Karpas-422 (cell line): ENCODE measurements at regions not wholly inside any gene's neighbourhood (a gene's known extent, or its start where the extent isn't known, plus 50 kb on each side); places are given as distances from the start of the nearest gene placed in this dataset.

ENCODE experiments used
- DNase-seq: peaks from one replicate; pipeline ENCODE4 v3.0.0-alpha.2; 2015
- H2AFZ ChIP-seq: fragments of 200-600 bp; sonication (generic); 2 replicates; pipeline ENCODE4 v1.6.1; 2014; ENCODE audit warnings: antibody characterized with exemption, low read length, mixed read lengths
- H3K27ac ChIP-seq: fragments of 200-600 bp; sonication (generic); 2 replicates; pipeline ENCODE4 v1.5.1; 2014; ENCODE audit warnings: mild to moderate bottlenecking, low read length, moderate library complexity
- H3K27me3 ChIP-seq: fragments of 200-600 bp; sonication (generic); 2 replicates; pipeline ENCODE4 v1.6.1; 2014; ENCODE audit warnings: low read length, mixed read lengths
- H3K36me3 ChIP-seq: fragments of 200-600 bp; sonication (generic); 2 replicates; pipeline ENCODE4 v1.6.1; 2014; ENCODE audit warnings: low read length, mixed read lengths; ENCODE audit not compliant: insufficient read depth
- H3K4me1 ChIP-seq: fragments of 200-600 bp; sonication (generic); 2 replicates; pipeline ENCODE4 v1.6.1; 2014; ENCODE audit warnings: mild to moderate bottlenecking, low read length, mixed read lengths
- H3K4me2 ChIP-seq: fragments of 200-600 bp; sonication (generic); 2 replicates; pipeline ENCODE4 v1.6.1; 2014; ENCODE audit warnings: low read length, low read depth, mild to moderate bottlenecking; ENCODE audit not compliant: poor library complexity, severe bottlenecking
- H3K4me3 ChIP-seq: fragments of 200-600 bp; sonication (generic); 2 replicates; pipeline ENCODE4 v1.5.1; 2014; ENCODE audit warnings: mild to moderate bottlenecking, antibody characterized with exemption, low read length, mixed read lengths
- H3K79me2 ChIP-seq: fragments of 200-600 bp; sonication (generic); 2 replicates; pipeline ENCODE4 v1.6.1; 2014; ENCODE audit warnings: mild to moderate bottlenecking, low read length, mixed read lengths
- H3K9ac ChIP-seq: fragments of 200-600 bp; sonication (generic); 2 replicates; pipeline ENCODE4 v1.6.0; 2014; ENCODE audit warnings: low read length
- H3K9me2 ChIP-seq: fragments of 200-600 bp; sonication (generic), shearing (Covaris generic); replicated peaks from 2 replicates; pipeline ENCODE4 v1.6.0; 2014; ENCODE audit warnings: mild to moderate bottlenecking, low read length, moderate library complexity; ENCODE audit not compliant: insufficient read depth
- H3K9me3 ChIP-seq: fragments of 300-700, 200-600 bp; sonication (generic); 2 replicates; pipeline ENCODE4 v1.6.1; 2014; ENCODE audit warnings: low read length, mixed read lengths
- H4K20me1 ChIP-seq: fragments of 200-600 bp; sonication (generic); 2 replicates; pipeline ENCODE4 v1.6.1; 2014; ENCODE audit warnings: mild to moderate bottlenecking, antibody characterized with exemption, low read length, low read depth; ENCODE audit not compliant: insufficient read depth

DNA sequence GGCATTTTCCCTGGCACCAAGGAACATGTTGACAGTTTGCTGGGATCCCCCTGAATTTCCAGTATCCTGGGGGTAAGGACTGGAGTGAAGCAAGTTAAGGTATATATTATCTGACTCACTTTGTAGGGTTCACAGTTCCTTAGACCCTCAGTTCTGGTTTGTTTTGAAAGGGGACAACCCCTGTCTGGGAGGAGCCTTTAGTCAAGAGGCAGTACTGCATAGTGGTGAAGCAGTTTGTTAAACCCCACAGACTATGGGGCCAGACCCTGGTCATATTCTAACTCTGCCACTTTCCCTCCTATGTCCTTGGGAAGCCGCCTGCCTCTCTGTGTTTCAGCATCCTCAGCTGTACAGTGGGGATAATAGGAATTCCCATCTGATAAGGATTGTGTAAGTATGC lies 145.5 kb upstream of the ZFHX3 start:
- no peak overlapping the region for H3K27ac ChIP-seq
- no peak overlapping the region for H3K4me2 ChIP-seq
- no peak for DNase-seq
- H2AFZ ChIP-seq = no peak overlapping the region
- no peak overlapping the region for H3K9ac ChIP-seq
- H3K9me2 ChIP-seq = no peaks in the 10 kb centered on the region
- H4K20me1 ChIP-seq = no peaks in the 10 kb centered on the region
- no peak overlapping the region for H3K4me3 ChIP-seq
- no peaks in the 10 kb centered on the region for H3K27me3 ChIP-seq
- H3K36me3 ChIP-seq = no peaks in the 10 kb centered on the region
- H3K79me2 ChIP-seq = no peaks in the 10 kb centered on the region
- H3K4me1 ChIP-seq = no peaks in the 10 kb centered on the region
- no peaks in the 10 kb centered on the region for H3K9me3 ChIP-seq

DNA sequence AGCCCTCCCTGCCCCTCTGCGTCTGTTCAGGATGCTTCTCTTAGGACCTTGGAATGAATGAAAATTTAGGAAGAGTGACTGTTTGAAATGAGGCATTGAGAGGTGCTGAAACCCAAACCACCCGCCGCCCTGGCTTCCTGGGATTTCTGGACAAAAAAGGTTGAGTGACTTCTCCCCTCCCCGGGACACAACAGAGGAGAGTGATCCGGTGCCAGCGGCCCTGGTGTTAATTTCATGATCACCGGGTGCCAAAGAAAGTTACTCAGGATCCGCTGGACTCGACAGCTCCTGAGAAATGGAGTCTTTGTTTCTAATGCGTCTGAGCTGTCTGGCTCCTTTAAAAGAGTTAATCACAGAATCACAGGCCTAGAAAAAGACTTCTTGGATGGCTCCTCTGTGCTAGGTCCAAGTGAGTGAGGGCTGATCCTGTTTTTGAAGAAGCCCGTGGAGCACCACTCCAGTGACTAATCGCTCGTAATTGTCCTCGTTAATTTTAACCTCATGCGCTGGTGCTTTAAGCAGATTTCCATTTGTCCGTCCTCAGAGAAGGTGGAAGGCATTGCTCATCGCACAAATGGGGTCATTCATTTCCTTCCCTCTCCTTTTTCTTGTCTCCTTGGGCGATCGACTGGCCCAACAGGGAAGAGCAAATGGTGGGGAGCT lies 144.4 kb upstream of the ZFHX3 start:
- H4K20me1 ChIP-seq = no peaks in the 10 kb centered on the region
- DNase-seq = no peak
- H3K4me2 ChIP-seq = no peak overlapping the region

GRCh38 chr16:73191660-73192046 lies 143.7 kb upstream of the ZFHX3 start:
- Histone ChIP-seq H3K4me3 (no peak overlapping the region), H3K27ac (no peak overlapping the region), H2AFZ (no peak overlapping the region), H3K9ac (no peak overlapping the region), H3K4me2 (no peak overlapping the region), H3K36me3 (no peaks in the 10 kb centered on the region), H3K79me2 (no peaks in the 10 kb centered on the region), H4K20me1 (no peaks in the 10 kb centered on the region), H3K27me3 (no peaks in the 10 kb centered on the region), H3K4me1 (no peaks in the 10 kb centered on the region), H3K9me2 (no peaks in the 10 kb centered on the region), H3K9me3 (no peaks in the 10 kb centered on the region)
- no peak for DNase-seq

More for the DNA sequence above, 144.4 kb upstream of the ZFHX3 start:
- Histone ChIP-seq H3K4me3 (no peak overlapping the region), H3K9me2 (no peaks in the 10 kb centered on the region), H3K27me3 (no peaks in the 10 kb centered on the region), H3K9me3 (no peaks in the 10 kb centered on the region), H3K4me1 (no peaks in the 10 kb centered on the region), H3K79me2 (no peaks in the 10 kb centered on the region), H3K9ac (no peak overlapping the region), H3K27ac (no peak overlapping the region), H3K36me3 (no peaks in the 10 kb centered on the region), H2AFZ (no peak overlapping the region)

DNA sequence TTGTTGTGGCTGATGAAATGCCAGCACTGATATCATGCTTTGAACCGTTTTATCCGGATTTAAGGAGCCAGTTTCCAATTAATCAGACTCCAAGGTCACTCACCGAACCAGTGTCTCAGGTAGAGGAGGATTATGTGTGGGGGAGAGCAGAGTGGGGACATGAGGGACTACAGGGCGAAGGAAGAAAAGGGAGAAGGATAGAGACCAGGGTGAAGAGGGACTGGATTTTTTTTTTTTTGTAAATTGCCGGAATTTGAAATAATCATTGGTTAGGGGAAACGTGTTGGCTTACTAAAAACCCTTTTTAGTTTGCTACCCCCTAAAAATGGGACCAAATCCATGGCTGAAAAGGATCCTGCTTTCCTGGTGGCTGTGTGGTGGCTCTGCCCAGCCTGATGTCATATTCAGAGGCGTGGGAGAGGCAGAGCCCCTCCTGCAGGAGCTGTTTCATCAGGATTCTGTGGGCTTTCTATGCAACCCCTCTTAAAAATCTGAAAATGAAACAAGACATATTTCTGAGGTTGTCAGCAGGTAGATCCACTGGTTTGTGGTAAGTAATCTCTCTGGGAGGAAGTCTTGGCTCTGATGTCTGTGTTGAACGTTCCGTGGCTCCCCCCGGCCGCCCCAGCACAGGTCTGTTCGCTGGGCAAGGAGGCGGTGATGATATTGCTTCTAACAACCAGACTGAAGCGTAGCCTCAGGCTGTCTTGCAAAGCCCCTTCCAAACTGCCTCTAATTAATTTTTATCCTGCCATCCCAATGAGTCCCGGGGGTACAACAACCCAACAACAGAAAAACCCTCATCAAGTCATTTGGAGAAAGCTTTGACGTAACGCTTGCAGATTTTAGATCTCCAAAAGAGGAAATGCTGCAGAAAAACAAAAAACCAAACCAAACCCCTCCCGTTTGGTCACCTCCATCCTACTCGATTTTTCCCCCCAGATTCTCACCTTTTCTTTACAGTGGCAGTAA lies 143.0 kb upstream of the ZFHX3 start:
- Histone ChIP-seq H3K4me3 (no peak overlapping the region), H3K79me2 (no peaks in the 10 kb centered on the region), H3K9me2 (no peaks in the 10 kb centered on the region), H3K36me3 (no peaks in the 10 kb centered on the region), H3K9ac (no peak overlapping the region), H3K4me1 (no peaks in the 10 kb centered on the region), H3K4me2 (no peak overlapping the region), H3K9me3 (no peaks in the 10 kb centered on the region), H3K27ac (no peak overlapping the region), H2AFZ (no peak overlapping the region), H4K20me1 (no peaks in the 10 kb centered on the region), H3K27me3 (no peaks in the 10 kb centered on the region)
- DNase-seq = no peak

GRCh38 chr16:73190256-73190655 lies 142.3 kb upstream of the ZFHX3 start:
- Histone ChIP-seq H3K79me2 (no peaks in the 10 kb centered on the region), H3K9me2 (no peaks in the 10 kb centered on the region)

GRCh38 chr16:73189136-73189535 lies 141.2 kb upstream of the ZFHX3 start:
- no peak overlapping the region for H3K4me2 ChIP-seq
- no peaks in the 10 kb centered on the region for H3K27me3 ChIP-seq
- no peak overlapping the region for H3K4me3 ChIP-seq
- no peaks in the 10 kb centered on the region for H4K20me1 ChIP-seq
- H3K36me3 ChIP-seq = no peaks in the 10 kb centered on the region
- no peak overlapping the region for H2AFZ ChIP-seq
- no peaks in the 10 kb centered on the region for H3K9me2 ChIP-seq
- H3K79me2 ChIP-seq = no peaks in the 10 kb centered on the region
- no peaks in the 10 kb centered on the region for H3K9me3 ChIP-seq
- DNase-seq = no peak
- H3K4me1 ChIP-seq = no peaks in the 10 kb centered on the region
- H3K27ac ChIP-seq = no peak overlapping the region
- H3K9ac ChIP-seq = no peak overlapping the region

More at GRCh38 chr16:73190256-73190655, 142.3 kb upstream of the ZFHX3 start:
- no peaks in the 10 kb centered on the region for H3K36me3 ChIP-seq
- no peaks in the 10 kb centered on the region for H3K9me3 ChIP-seq
- no peak overlapping the region for H3K9ac ChIP-seq
- no peak overlapping the region for H3K4me2 ChIP-seq
- H2AFZ ChIP-seq = no peak overlapping the region
- no peak overlapping the region for H3K27ac ChIP-seq
- DNase-seq = no peak
- H4K20me1 ChIP-seq = no peaks in the 10 kb centered on the region
- H3K4me3 ChIP-seq = no peak overlapping the region
- no peaks in the 10 kb centered on the region for H3K27me3 ChIP-seq
- no peaks in the 10 kb centered on the region for H3K4me1 ChIP-seq

GRCh38 chr16:73186752-73187601 lies 139.0 kb upstream of the ZFHX3 start:
- Histone ChIP-seq H3K9ac (no peak overlapping the region), H3K79me2 (no peaks in the 10 kb centered on the region), H3K27ac (no peak overlapping the region), H4K20me1 (no peaks in the 10 kb centered on the region), H3K9me3 (no peaks in the 10 kb centered on the region), H2AFZ (no peak overlapping the region), H3K36me3 (no peaks in the 10 kb centered on the region), H3K4me3 (no peak overlapping the region), H3K27me3 (no peaks in the 10 kb centered on the region), H3K9me2 (no peaks in the 10 kb centered on the region), H3K4me2 (no peak overlapping the region), H3K4me1 (no peaks in the 10 kb centered on the region)
- no peak for DNase-seq

GRCh38 chr16:73185737-73186136 lies 137.8 kb upstream of the ZFHX3 start:
- no peaks in the 10 kb centered on the region for H3K36me3 ChIP-seq
- no peak for DNase-seq
- no peak overlapping the region for H3K4me3 ChIP-seq
- H3K27me3 ChIP-seq = no peaks in the 10 kb centered on the region
- no peak overlapping the region for H2AFZ ChIP-seq
- H3K4me2 ChIP-seq = no peak overlapping the region
- H3K9me2 ChIP-seq = no peaks in the 10 kb centered on the region
- H3K79me2 ChIP-seq = no peaks in the 10 kb centered on the region
- no peaks in the 10 kb centered on the region for H3K9me3 ChIP-seq
- H3K27ac ChIP-seq = no peak overlapping the region
- no peak overlapping the region for H3K9ac ChIP-seq
- no peaks in the 10 kb centered on the region for H3K4me1 ChIP-seq
- no peaks in the 10 kb centered on the region for H4K20me1 ChIP-seq
